Bronchial epithelial cell (primary cell): ENCODE measurements at regions not wholly inside any gene's neighbourhood (a gene's known extent, or its start where the extent isn't known, plus 50 kb on each side); places are given as distances from the start of the nearest gene placed in this dataset.

Experiments used
- DNase-seq: peaks from one replicate; pipeline ENCODE4 v3.0.0-alpha.2; 2010; ENCODE audit warnings: low read depth
- FAIRE-seq: peaks from 2 replicates; lab custom pipeline; 2011; peaks lifted over from hg19 to GRCh38; lab: Jason Lieb, UNC
- H3K27me3 ChIP-seq: 2 replicates; pipeline ENCODE4 v1.5.1; 2011; ENCODE audit warnings: low read length; ENCODE audit not compliant: control insufficient read depth, insufficient read depth
- H3K36me3 ChIP-seq: 2 replicates; pipeline ENCODE4 v1.5.1; 2011; ENCODE audit warnings: low read length; ENCODE audit not compliant: control insufficient read depth, insufficient read depth
- H3K4me3 ChIP-seq: 2 replicates; pipeline ENCODE4 v1.5.1; 2011; ENCODE audit warnings: mild to moderate bottlenecking, low read depth, low read length, control low read depth
- TF ChIP-seq, protein P1 (sequence below): IDR thresholded peaks from 2 replicates; pipeline ENCODE4 v1.5.1; 2011; ENCODE audit warnings: mild to moderate bottlenecking, moderate library complexity, low read length, control low read depth, inconsistent platforms; ENCODE audit not compliant: insufficient read depth, severe bottlenecking

- no peak overlapping the region for H3K4me3 ChIP-seq
- DNase-seq (no peak), FAIRE-seq (no peak)
- peaks cover 3% of the 10 kb centered on the region for H3K27me3 ChIP-seq
- TF ChIP-seq, protein P1, sequence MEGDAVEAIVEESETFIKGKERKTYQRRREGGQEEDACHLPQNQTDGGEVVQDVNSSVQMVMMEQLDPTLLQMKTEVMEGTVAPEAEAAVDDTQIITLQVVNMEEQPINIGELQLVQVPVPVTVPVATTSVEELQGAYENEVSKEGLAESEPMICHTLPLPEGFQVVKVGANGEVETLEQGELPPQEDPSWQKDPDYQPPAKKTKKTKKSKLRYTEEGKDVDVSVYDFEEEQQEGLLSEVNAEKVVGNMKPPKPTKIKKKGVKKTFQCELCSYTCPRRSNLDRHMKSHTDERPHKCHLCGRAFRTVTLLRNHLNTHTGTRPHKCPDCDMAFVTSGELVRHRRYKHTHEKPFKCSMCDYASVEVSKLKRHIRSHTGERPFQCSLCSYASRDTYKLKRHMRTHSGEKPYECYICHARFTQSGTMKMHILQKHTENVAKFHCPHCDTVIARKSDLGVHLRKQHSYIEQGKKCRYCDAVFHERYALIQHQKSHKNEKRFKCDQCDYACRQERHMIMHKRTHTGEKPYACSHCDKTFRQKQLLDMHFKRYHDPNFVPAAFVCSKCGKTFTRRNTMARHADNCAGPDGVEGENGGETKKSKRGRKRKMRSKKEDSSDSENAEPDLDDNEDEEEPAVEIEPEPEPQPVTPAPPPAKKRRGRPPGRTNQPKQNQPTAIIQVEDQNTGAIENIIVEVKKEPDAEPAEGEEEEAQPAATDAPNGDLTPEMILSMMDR: no peak
- H3K36me3 ChIP-seq: no peaks in the 10 kb centered on the region
Observed at GRCh38 chr9:93857528-93857927, 97.6 kb downstream of the BARX1 start.

- no peaks in the 10 kb centered on the region for H3K36me3 ChIP-seq
- FAIRE-seq: no peak
Observed at GRCh38 chr9:93852728-93853127, 102.4 kb downstream of the BARX1 start.

GRCh38 chr9:93846349-93846748, 108.8 kb downstream of the BARX1 start:
- DNase-seq: no peak
- no peaks in the 10 kb centered on the region for H3K27me3 ChIP-seq
- H3K36me3 ChIP-seq: no peaks in the 10 kb centered on the region
- FAIRE-seq: no peak
- TF ChIP-seq, protein P1: no peak
- no peak overlapping the region for H3K4me3 ChIP-seq

More at GRCh38 chr9:93852728-93853127, 102.4 kb downstream of the BARX1 start:
- no peaks in the 10 kb centered on the region for H3K27me3 ChIP-seq
- no peak for DNase-seq
- H3K4me3 ChIP-seq: no peak overlapping the region
- TF ChIP-seq, protein P1: no peak

GRCh38 chr9:93843396-93843795, 111.8 kb downstream of the BARX1 start:
- FAIRE-seq (no peak), DNase-seq (no peak)
- TF ChIP-seq, protein P1: no peak

DNA sequence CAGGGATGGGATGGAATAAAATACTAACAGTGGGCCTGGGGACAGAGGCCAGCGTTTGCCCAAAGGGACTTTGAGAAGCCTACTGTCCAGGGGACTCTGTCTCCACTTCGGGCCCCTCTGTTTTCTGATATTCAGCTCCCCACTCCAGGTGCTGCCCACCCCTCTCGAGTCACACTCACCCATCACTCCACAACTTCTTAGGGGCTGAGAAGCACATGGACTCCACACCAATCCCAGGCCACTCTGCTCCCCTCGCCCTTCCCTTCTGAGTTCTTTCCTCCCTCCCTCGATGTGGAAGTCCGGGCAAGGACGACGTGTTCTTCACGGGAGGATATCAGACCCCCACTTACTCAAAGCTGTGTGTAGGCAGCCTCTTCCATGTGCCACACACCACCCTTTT, 124.5 kb downstream of the BARX1 start:
- H3K27me3 ChIP-seq: no peaks in the 10 kb centered on the region
- no peak overlapping the region for H3K4me3 ChIP-seq
- DNase-seq: no peak
- TF ChIP-seq, protein P1: no peak
- no peak for FAIRE-seq
- no peaks in the 10 kb centered on the region for H3K36me3 ChIP-seq

More at GRCh38 chr9:93843396-93843795, 111.8 kb downstream of the BARX1 start:
- Histone ChIP-seq H3K4me3 (no peak overlapping the region), H3K27me3 (no peaks in the 10 kb centered on the region), H3K36me3 (no peaks in the 10 kb centered on the region)

GRCh38 chr9:93830012-93830596, 125.1 kb downstream of the BARX1 start:
- no peak overlapping the region for H3K4me3 ChIP-seq
- no peaks in the 10 kb centered on the region for H3K27me3 ChIP-seq
- FAIRE-seq (no peak), DNase-seq (no peak)
- H3K36me3 ChIP-seq: no peaks in the 10 kb centered on the region
- TF ChIP-seq, protein P1: no peak
